ENCODE measurements at regions not wholly inside any gene's neighbourhood (a gene's known extent, or its start where the extent isn't known, plus 50 kb on each side); places are given as distances from the start of the nearest gene placed in this dataset.

GRCh38 chr13:68028701-68029100 is 798.6 kb upstream of the PCDH9 start:
- TF ChIP-seq SUZ12 (IDR thresholded peaks at IDR 0.05; ENCODE audit: extremely low read depth, insufficient read depth, insufficient read length) = no peak
- no peak for TF ChIP-seq ZNF274 (IDR thresholded peaks at IDR 0.05; ENCODE audit: low read depth, low read length)
